GM10266 (cell line): ENCODE measurements at regions not wholly inside any gene's neighbourhood (a gene's known extent, or its start where the extent isn't known, plus 50 kb on each side); places are given as distances from the start of the nearest gene placed in this dataset.

ENCODE experiments used
- DNase-seq: peaks from one replicate; pipeline ENCODE4 v3.0.0; 2012; ENCODE audit errors: extremely low spot score
- TF ChIP-seq, protein P1 (sequence below): IDR thresholded peaks from 2 replicates; pipeline ENCODE4 v1.5.1; 2012; ENCODE audit warnings: mild to moderate bottlenecking, low read depth; ENCODE audit not compliant: control insufficient read depth, insufficient read depth; ENCODE audit errors: missing control alignments

DNA sequence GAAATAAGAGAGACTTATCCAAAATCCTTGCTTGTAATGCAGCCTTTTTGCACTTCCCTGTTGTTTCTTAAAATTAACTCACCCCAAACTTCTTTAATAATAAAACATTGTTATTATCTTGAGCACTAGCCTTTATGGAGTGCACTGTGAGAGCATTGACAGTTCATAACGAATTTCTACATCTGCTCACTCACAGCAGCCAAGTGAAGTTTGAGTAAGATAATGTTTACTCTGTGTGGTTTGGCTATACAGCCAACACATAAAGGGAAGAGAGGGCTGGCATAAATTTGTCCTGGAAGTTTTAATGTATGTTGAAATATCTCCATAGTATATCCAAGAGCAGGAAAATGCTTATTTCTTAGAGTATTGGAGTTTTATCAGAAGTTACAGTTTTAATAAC lies 227.9 kb downstream of the FRK start:
- TF ChIP-seq, protein P1, sequence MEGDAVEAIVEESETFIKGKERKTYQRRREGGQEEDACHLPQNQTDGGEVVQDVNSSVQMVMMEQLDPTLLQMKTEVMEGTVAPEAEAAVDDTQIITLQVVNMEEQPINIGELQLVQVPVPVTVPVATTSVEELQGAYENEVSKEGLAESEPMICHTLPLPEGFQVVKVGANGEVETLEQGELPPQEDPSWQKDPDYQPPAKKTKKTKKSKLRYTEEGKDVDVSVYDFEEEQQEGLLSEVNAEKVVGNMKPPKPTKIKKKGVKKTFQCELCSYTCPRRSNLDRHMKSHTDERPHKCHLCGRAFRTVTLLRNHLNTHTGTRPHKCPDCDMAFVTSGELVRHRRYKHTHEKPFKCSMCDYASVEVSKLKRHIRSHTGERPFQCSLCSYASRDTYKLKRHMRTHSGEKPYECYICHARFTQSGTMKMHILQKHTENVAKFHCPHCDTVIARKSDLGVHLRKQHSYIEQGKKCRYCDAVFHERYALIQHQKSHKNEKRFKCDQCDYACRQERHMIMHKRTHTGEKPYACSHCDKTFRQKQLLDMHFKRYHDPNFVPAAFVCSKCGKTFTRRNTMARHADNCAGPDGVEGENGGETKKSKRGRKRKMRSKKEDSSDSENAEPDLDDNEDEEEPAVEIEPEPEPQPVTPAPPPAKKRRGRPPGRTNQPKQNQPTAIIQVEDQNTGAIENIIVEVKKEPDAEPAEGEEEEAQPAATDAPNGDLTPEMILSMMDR = no peak
- no peak for DNase-seq

DNA sequence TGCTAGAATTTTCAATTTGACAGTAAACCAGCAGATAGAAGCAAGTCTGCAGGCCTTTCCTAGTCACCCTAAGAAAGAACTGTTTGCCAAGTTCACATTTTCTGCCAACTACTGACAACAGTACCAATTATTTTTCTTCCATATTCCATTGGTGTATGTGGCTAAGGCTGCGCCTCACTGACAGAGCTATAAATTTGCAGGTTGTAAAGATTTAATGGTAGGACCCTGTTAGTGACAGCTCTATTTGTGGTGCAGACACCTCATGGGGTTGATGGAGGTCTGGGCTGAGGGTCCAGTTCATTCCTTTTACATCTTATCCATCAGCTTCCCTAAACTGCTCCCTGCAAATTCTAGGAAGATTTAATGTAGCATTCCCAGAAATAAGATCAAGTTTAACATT lies 228.5 kb downstream of the FRK start:
- TF ChIP-seq, protein P1 = no peak

DNA sequence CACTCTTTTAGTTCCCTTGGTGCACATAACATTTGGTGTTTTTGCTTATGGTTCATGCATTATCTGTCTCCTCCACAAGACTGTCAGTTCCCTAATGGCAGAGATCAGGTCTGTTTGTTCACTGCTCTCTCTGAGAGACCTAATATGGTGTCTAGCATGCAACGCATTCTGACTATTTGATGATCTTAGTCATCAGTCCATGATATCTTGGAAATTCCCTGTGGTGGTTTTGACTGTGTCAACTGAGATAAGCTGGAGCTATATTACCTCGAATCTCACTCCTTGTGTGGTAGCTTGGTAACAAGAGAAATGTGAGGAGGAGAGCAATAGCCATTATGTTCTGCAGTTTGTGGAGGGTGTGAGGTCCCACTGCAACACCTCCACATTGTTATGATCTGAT lies 229.8 kb downstream of the FRK start:
- TF ChIP-seq, protein P1 = no peak
- no peak for DNase-seq

More for the DNA sequence above, 228.5 kb downstream of the FRK start:
- DNase-seq = no peak

DNA sequence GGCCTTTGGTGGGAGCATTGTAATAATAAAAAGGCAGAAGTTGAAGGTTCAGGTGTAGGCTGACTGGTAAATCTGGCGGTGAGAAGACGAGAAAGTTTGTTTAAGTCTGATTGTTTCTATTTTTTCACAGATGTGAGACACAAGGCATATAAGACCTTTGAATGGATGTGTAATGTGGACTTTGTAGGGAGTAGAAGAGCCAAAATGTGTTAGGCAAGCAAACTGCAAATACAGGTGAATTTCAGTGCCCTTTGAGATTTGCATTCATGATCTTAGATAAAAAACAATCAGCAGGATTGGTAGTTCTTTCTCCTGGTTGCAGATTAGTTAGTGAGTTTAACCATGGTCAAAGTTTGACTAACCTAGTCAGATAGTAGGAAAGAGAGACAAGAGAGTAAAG lies 238.9 kb downstream of the FRK start:
- TF ChIP-seq, protein P1 = no peak
- DNase-seq = no peak

DNA sequence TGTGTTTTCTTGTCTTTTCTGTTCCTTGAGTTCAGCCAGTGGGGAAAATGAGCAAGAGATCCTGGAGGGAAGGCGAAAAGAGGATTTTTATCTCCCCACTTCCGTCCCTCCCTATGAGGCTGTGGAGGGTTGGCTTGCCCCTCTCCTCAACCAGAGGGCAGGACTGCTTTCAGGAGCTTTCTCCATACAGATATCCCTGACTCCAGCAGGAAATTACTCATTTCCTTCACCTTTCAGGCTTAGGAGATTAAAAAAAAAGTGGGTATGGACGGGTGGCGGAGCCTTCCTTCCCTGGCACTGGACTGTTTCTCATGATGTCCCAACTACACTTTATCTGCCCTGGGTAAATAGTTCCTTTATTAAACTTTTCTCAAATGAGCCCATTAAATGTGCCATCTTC lies 241.2 kb downstream of the FRK start:
- no peak for DNase-seq

DNA sequence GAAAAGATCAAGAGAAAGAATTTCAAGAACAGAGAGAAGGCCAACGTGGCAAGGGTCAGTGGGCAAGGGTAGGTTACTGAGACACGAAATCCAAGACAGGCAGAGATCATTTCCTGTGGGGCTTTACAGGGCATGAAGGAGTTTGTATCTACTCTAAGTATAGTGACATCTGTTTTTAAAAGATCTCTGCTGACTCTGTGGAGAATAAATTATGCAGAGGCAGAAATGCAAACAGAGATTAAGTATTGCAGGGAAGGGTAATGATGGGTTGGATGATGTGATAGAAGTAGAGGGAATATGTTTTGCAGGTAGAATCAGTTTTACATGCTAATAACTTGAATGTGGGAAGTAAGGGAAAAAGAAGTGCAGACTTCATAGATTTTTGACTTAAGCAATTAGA lies 243.5 kb downstream of the FRK start:
- TF ChIP-seq, protein P1 = no peak
- DNase-seq = no peak

More for the DNA sequence above, 241.2 kb downstream of the FRK start:
- TF ChIP-seq, protein P1 = no peak

DNA sequence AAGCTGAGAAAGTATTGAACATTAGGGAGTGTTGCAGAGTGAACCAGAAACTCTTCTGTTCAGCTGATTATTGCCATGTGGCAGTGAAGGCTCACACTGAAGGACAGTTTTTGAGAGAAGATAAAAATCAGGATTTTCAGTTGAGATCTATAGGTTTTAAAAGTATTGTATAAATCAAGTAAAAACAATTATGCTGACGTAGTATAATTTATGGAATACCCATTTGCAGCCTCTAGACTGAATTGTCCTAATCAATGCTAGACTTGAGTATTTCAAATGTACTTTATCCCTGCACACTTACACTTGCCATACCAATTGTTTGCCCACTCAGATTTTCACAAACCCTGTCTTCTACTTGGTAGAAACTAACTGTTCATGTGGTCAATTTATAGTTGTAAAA lies 245.8 kb downstream of the FRK start:
- TF ChIP-seq, protein P1 = no peak
- no peak for DNase-seq

DNA sequence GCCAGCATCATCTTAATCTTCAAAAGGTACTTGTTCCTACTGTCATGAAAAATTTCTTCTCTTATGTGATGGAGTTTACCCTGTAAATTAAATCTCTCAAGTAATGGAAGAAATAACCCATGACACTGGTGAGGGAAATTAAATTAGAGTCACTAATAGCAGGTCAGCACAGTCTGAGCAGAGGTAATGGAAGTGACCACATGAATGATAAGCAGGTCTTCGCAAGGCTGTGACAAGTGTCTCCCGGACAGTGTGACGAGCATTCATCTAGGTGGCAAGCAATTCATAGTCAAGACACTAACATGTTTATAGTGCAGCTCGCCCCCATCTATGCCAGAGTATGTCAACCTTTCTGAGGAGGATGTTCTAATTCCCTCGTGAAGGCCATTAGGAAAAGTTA lies 249.2 kb downstream of the FRK start:
- TF ChIP-seq, protein P1 = no peak
- DNase-seq = no peak
